ENCODE measurements at regions not wholly inside any gene's neighbourhood (a gene's known extent, or its start where the extent isn't known, plus 50 kb on each side); places are given as distances from the start of the nearest gene placed in this dataset.

DNA sequence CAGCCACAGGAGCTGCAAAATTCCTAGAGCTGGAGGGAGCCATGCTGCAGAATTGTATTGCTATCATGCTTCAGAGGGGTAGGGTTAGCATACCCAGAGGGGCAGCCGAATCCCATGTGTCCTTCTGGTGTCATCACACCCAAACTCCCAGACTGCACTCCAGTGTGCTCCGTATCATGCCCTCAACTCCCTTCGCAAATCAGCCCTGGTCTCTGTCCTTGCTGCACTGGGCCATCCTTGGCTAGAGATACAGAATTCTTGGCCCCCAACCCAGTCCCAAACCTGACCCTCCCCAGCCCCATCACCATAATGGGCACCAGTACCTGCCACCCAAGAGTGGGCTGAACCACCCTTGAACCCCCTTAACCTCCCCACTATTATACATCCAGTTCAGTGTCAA is 138.3 kb downstream of the ANKRD60 start:
- no peaks in the 10 kb centered on the region for H3K9me3 ChIP-seq (ENCODE audit: severe bottlenecking)
- H3K4me1 ChIP-seq (ENCODE audit: insufficient read depth, poor library complexity, severe bottlenecking): no peaks in the 10 kb centered on the region
- no peak for DNase-seq (ENCODE audit: low spot score)
- H3K4me3 ChIP-seq (ENCODE audit: severe bottlenecking): no peak overlapping the region
- H3K27ac ChIP-seq (ENCODE audit: poor library complexity, severe bottlenecking): no peak overlapping the region
- no peak for ATAC-seq (ENCODE audit: low read depth)
- TF ChIP-seq CTCF (IDR thresholded peaks at IDR 0.05; ENCODE audit: poor library complexity, severe bottlenecking): no peak
- H3K27me3 ChIP-seq (ENCODE audit: insufficient read depth, poor library complexity, severe bottlenecking): no peaks in the 10 kb centered on the region
- no peaks in the 10 kb centered on the region for H3K36me3 ChIP-seq (ENCODE audit: low read depth)

DNA sequence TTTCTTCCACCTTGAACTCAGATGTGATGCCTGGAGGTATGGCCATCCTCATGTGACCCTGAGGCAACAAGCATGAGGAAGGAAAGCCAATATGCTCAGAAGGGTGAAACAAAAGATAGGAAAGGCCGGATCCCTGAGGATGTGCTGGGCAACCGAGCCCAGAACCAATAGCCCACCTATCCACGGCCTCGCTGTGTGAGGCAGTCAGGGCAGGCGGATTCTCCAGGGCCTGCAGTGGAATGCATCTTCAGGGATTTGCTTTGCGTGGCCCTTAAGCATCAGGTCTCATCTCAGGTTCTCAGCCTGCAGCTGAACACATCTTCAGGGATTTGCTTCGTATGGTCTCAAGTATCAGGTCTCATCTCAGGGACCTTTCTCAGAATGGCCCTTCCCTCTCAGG is 139.8 kb downstream of the ANKRD60 start:
- Histone ChIP-seq H3K4me1 (ENCODE audit: insufficient read depth, poor library complexity, severe bottlenecking) (no peaks in the 10 kb centered on the region), H3K27ac (ENCODE audit: poor library complexity, severe bottlenecking) (no peak overlapping the region), H3K27me3 (ENCODE audit: insufficient read depth, poor library complexity, severe bottlenecking) (no peaks in the 10 kb centered on the region), H3K36me3 (ENCODE audit: low read depth) (no peaks in the 10 kb centered on the region), H3K9me3 (ENCODE audit: severe bottlenecking) (no peaks in the 10 kb centered on the region), H3K4me3 (ENCODE audit: severe bottlenecking) (no peak overlapping the region)
- ATAC-seq (ENCODE audit: low read depth) (no peak), DNase-seq (ENCODE audit: low spot score) (peak; percentile 60)
- TF ChIP-seq CTCF (IDR thresholded peaks at IDR 0.05; ENCODE audit: poor library complexity, severe bottlenecking): no peak

- no peak for TF ChIP-seq CTCF (IDR thresholded peaks at IDR 0.05; ENCODE audit: poor library complexity, severe bottlenecking)
- Histone ChIP-seq H3K27me3 (ENCODE audit: insufficient read depth, poor library complexity, severe bottlenecking) (no peaks in the 10 kb centered on the region), H3K27ac (ENCODE audit: poor library complexity, severe bottlenecking) (no peak overlapping the region), H3K9me3 (ENCODE audit: severe bottlenecking) (no peaks in the 10 kb centered on the region), H3K36me3 (ENCODE audit: low read depth) (no peaks in the 10 kb centered on the region), H3K4me1 (ENCODE audit: insufficient read depth, poor library complexity, severe bottlenecking) (no peaks in the 10 kb centered on the region), H3K4me3 (ENCODE audit: severe bottlenecking) (no peak overlapping the region)
- DNase-seq (ENCODE audit: low spot score): no peak
- ATAC-seq (ENCODE audit: low read depth): no peak
Observed at GRCh38 chr20:58088105-58088504, 140.3 kb downstream of the ANKRD60 start.

- no peak for DNase-seq (ENCODE audit: low spot score)
- no peak overlapping the region for H3K27ac ChIP-seq (ENCODE audit: poor library complexity, severe bottlenecking)
- no peaks in the 10 kb centered on the region for H3K4me1 ChIP-seq (ENCODE audit: insufficient read depth, poor library complexity, severe bottlenecking)
- ATAC-seq (ENCODE audit: low read depth): no peak; the same call in 2 of the 3 replicates
- peak; percentile 87 for TF ChIP-seq CTCF (IDR thresholded peaks at IDR 0.05; ENCODE audit: poor library complexity, severe bottlenecking)
- H3K27me3 ChIP-seq (ENCODE audit: insufficient read depth, poor library complexity, severe bottlenecking): no peaks in the 10 kb centered on the region
- H3K4me3 ChIP-seq (ENCODE audit: severe bottlenecking): no peak overlapping the region
- H3K9me3 ChIP-seq (ENCODE audit: severe bottlenecking): no peaks in the 10 kb centered on the region
- no peaks in the 10 kb centered on the region for H3K36me3 ChIP-seq (ENCODE audit: low read depth)
Observed at GRCh38 chr20:58087562-58087858, 140.9 kb downstream of the ANKRD60 start.

GRCh38 chr20:58086763-58087561 is 141.5 kb downstream of the ANKRD60 start:
- Histone ChIP-seq H3K4me1 (ENCODE audit: insufficient read depth, poor library complexity, severe bottlenecking) (peaks cover 4% of the 10 kb centered on the region), H3K4me3 (ENCODE audit: severe bottlenecking) (no peak overlapping the region), H3K27ac (ENCODE audit: poor library complexity, severe bottlenecking) (no peak overlapping the region), H3K9me3 (ENCODE audit: severe bottlenecking) (no peaks in the 10 kb centered on the region), H3K36me3 (ENCODE audit: low read depth) (no peaks in the 10 kb centered on the region), H3K27me3 (ENCODE audit: insufficient read depth, poor library complexity, severe bottlenecking) (no peaks in the 10 kb centered on the region)
- peak; percentile 100 for TF ChIP-seq CTCF (IDR thresholded peaks at IDR 0.05; ENCODE audit: poor library complexity, severe bottlenecking)
- DNase-seq (ENCODE audit: low spot score): peak; percentile 68
- ATAC-seq (ENCODE audit: low read depth): peak; percentile 67

All from RWPE2 (cell line).